ENCODE measurements at regions not wholly inside any gene's neighbourhood (a gene's known extent, or its start where the extent isn't known, plus 50 kb on each side); places are given as distances from the start of the nearest gene placed in this dataset.

DNA sequence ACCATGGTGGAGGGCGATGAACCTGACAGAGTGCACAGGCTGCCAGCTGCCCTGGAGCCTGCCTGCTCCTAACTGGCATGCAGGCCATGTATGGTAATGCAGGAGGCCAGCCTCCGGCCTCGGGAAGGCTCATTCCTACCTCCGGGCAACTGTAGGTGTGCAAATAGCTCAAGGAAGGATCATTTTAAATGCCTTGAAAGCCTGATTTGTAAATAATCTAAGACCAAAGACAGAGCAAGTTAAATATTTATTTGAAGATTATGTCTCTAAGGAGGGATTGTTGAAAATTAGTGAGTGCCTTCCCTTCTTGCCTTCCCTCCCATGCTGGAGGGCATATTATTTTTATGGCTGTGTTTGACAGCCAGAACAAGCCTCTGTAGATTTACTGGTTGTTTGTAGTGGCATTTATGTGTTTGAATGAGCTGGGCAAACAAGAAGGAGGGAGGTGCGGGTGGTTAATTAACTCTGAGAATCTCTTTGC lies 285.7 kb upstream of the TUT7 start:
- TF ChIP-seq, protein P1, sequence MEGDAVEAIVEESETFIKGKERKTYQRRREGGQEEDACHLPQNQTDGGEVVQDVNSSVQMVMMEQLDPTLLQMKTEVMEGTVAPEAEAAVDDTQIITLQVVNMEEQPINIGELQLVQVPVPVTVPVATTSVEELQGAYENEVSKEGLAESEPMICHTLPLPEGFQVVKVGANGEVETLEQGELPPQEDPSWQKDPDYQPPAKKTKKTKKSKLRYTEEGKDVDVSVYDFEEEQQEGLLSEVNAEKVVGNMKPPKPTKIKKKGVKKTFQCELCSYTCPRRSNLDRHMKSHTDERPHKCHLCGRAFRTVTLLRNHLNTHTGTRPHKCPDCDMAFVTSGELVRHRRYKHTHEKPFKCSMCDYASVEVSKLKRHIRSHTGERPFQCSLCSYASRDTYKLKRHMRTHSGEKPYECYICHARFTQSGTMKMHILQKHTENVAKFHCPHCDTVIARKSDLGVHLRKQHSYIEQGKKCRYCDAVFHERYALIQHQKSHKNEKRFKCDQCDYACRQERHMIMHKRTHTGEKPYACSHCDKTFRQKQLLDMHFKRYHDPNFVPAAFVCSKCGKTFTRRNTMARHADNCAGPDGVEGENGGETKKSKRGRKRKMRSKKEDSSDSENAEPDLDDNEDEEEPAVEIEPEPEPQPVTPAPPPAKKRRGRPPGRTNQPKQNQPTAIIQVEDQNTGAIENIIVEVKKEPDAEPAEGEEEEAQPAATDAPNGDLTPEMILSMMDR (IDR thresholded peaks at IDR 0.05; ENCODE audit: low read depth, low read length) = no peak
- no peak for TF ChIP-seq EZH2phosphoT487 (IDR thresholded peaks at IDR 0.05; ENCODE audit: low read depth)
